ENCODE measurements at regions not wholly inside any gene's neighbourhood (a gene's known extent, or its start where the extent isn't known, plus 50 kb on each side); places are given as distances from the start of the nearest gene placed in this dataset.

- Histone ChIP-seq H3K9ac (ENCODE audit: insufficient read depth, low read length, poor library complexity, severe bottlenecking) (no peak overlapping the region), H3K4me3 (replicated peaks in 1 of 3; ENCODE audit: low read depth in 2 of 3, low read length in 3 of 3) (no peak overlapping the region), H3K9me3 (replicated peaks in 1 of 2; ENCODE audit: control insufficient read depth in 1 of 2, insufficient read depth in 1 of 2, low read length in 2 of 2) (no peaks in the 10 kb centered on the region), H2AFZ (ENCODE audit: insufficient read depth, low read depth, low read length, poor library complexity, severe bottlenecking) (no peak overlapping the region), H3K27me3 (ENCODE audit: control insufficient read depth in 2 of 2, insufficient read depth in 2 of 2, low read length in 2 of 2) (no peaks in the 10 kb centered on the region), H4K20me1 (ENCODE audit: insufficient read depth, low read length) (no peaks in the 10 kb centered on the region), H3K79me2 (ENCODE audit: insufficient read depth, low read length) (no peaks in the 10 kb centered on the region), H3K36me3 (replicated peaks in 1 of 2; ENCODE audit: control insufficient read depth in 1 of 2, insufficient read depth in 2 of 2, low read length in 2 of 2) (no peaks in the 10 kb centered on the region), H3K27ac (ENCODE audit: low read depth in 1 of 2, low read length in 2 of 2) (no peak overlapping the region), H3K4me1 (ENCODE audit: control insufficient read depth in 1 of 2, insufficient read depth in 2 of 2, low read length in 2 of 2) (peaks cover 15 to 23% of the 10 kb centered on the region in 2 donors), H3K4me2 (replicated peaks; ENCODE audit: extremely low read depth, low read length, poor library complexity, severe bottlenecking) (no peak overlapping the region)
- intact Hi-C loops (cut with micrococcal nuclease): no loop called here
- Mint-ChIP-seq H3K27me3 (ENCODE audit: low read depth in 3 of 3) (peaks cover 0 to 1% (median 0%) of the 10 kb centered on the region in 3 donors), H3K9me3 (peaks cover 0 to 8% (median 3%) of the 10 kb centered on the region in 7 donors), H3K4me3 (no peak overlapping the region), H3K36me3 (no peaks in the 10 kb centered on the region), H3K4me1 (peaks cover 21% of the 10 kb centered on the region), H3K27ac (no peak overlapping the region)
- 100% methylated on average over 1 of the region's 1 CpG for WGBS (ENCODE audit: insufficient coverage)
- DNase-seq: no peak
- TF ChIP-seq CTCF (IDR thresholded peaks at IDR 0.05): no peak
These were observed 108.1 kb downstream of the LRRC70 start for GRCh38 chr5:62686692-62687091.

GRCh38 chr5:62685221-62685620 lies 106.6 kb downstream of the LRRC70 start:
- Mint-ChIP-seq H3K27ac (no peak overlapping the region), H3K9me3 (peaks cover 0 to 11% (median 3%) of the 10 kb centered on the region in 7 donors), H3K4me3 (no peak overlapping the region), H3K36me3 (no peaks in the 10 kb centered on the region), H3K27me3 (ENCODE audit: low read depth in 3 of 3) (peaks cover 0 to 1% (median 0%) of the 10 kb centered on the region in 3 donors), H3K4me1 (peaks cover 10% of the 10 kb centered on the region)
- no peak for DNase-seq
- no peaks in the 10 kb centered on the region for H4K20me1 ChIP-seq (ENCODE audit: insufficient read depth, low read length)
- H3K9ac ChIP-seq (ENCODE audit: insufficient read depth, low read length, poor library complexity, severe bottlenecking): no peak overlapping the region
- TF ChIP-seq CTCF (IDR thresholded peaks at IDR 0.05): no peak
- H3K27me3 ChIP-seq (ENCODE audit: control insufficient read depth in 2 of 2, insufficient read depth in 2 of 2, low read length in 2 of 2): no peaks in the 10 kb centered on the region
- no peak overlapping the region for H3K27ac ChIP-seq (ENCODE audit: low read depth in 1 of 2, low read length in 2 of 2)
- intact Hi-C loops (cut with micrococcal nuclease): no loop called here
- no peak overlapping the region for H3K4me3 ChIP-seq (replicated peaks in 1 of 3; ENCODE audit: low read depth in 2 of 3, low read length in 3 of 3)
- H3K4me2 ChIP-seq (replicated peaks; ENCODE audit: extremely low read depth, low read length, poor library complexity, severe bottlenecking): no peak overlapping the region
- no peaks in the 10 kb centered on the region for H3K36me3 ChIP-seq (replicated peaks in 1 of 2; ENCODE audit: control insufficient read depth in 1 of 2, insufficient read depth in 2 of 2, low read length in 2 of 2)
- no peak overlapping the region for H2AFZ ChIP-seq (ENCODE audit: insufficient read depth, low read depth, low read length, poor library complexity, severe bottlenecking)
- no peaks in the 10 kb centered on the region for H3K9me3 ChIP-seq (replicated peaks in 1 of 2; ENCODE audit: control insufficient read depth in 1 of 2, insufficient read depth in 1 of 2, low read length in 2 of 2)
- H3K4me1 ChIP-seq (ENCODE audit: control insufficient read depth in 1 of 2, insufficient read depth in 2 of 2, low read length in 2 of 2): peaks cover 7 to 13% of the 10 kb centered on the region in 2 donors
- H3K79me2 ChIP-seq (ENCODE audit: insufficient read depth, low read length): no peaks in the 10 kb centered on the region

Measured in CD14-positive monocyte (primary cell).